ENCODE measurements at regions not wholly inside any gene's neighbourhood (a gene's known extent, or its start where the extent isn't known, plus 50 kb on each side); places are given as distances from the start of the nearest gene placed in this dataset.

GRCh38 chr20:7220755-7221154 lies 453.3 kb downstream of the BMP2 start:
- Histone ChIP-seq H3K9ac (ENCODE audit: insufficient read depth, low read depth, low read length) (no peak overlapping the region), H3K4me1 (ENCODE audit: insufficient read depth, low read length) (no peaks in the 10 kb centered on the region), H4K20me1 (ENCODE audit: insufficient read depth, low read length) (no peaks in the 10 kb centered on the region), H3K79me2 (ENCODE audit: insufficient read depth, low read length) (no peaks in the 10 kb centered on the region), H3K36me3 (replicated peaks in 1 of 2; ENCODE audit: control insufficient read depth in 1 of 2, insufficient read depth in 2 of 2, low read length in 2 of 2) (no peaks in the 10 kb centered on the region), H3K4me3 (replicated peaks in 1 of 3; ENCODE audit: insufficient read depth in 1 of 3, low read depth in 2 of 3, low read length in 3 of 3) (no peak overlapping the region), H2AFZ (ENCODE audit: low read length) (no peak overlapping the region), H3K27me3 (ENCODE audit: control insufficient read depth in 1 of 2, insufficient read depth in 2 of 2, low read length in 2 of 2) (no peaks in the 10 kb centered on the region), H3K4me2 (ENCODE audit: low read depth, low read length) (no peak overlapping the region), H3K9me3 (ENCODE audit: low read length) (peaks cover 77% of the 10 kb centered on the region), H3K27ac (ENCODE audit: extremely low read length, insufficient read depth, low read length) (no peak overlapping the region)
- in situ Hi-C loops (cut with HindIII; ENCODE audit: extremely low pct_ligation_motif_present, low pct_unique_long_range_greater_than_20kb): no loop called here
- CTCF ChIA-PET (ENCODE audit: low intra/inter-chr PET ratio, low total read pairs): no interaction called here
- no peak for FAIRE-seq
- intact Hi-C loops (cut with micrococcal nuclease; ENCODE audit: unreplicated experiment): no loop called here
- POLR2A ChIA-PET: no interaction called here
- no peak for DNase-seq (ENCODE audit: low spot score)
- no peak for ATAC-seq
- no TSS peak for BruUV-seq (replicated peaks)
- TF ChIP-seq PCBP1 (IDR thresholded peaks at IDR 0.05; ENCODE audit: borderline replicate concordance, low read depth, low read length) (0 out of 2 replicates have a peak, but pooled peaks have one; percentile 56), ZNF329 (CRISPR knock-in tag; IDR thresholded peaks at IDR 0.05; ENCODE audit: low read depth) (no peak), PCBP2 (optimal IDR thresholded peaks at IDR 0.05; ENCODE audit: low read depth, low read length, poor library complexity, severe bottlenecking) (peak; percentile 76), ARID2 (CRISPR knock-in tag; IDR thresholded peaks at IDR 0.05; ENCODE audit: borderline replicate concordance) (no peak), HNRNPK (IDR thresholded peaks at IDR 0.05; ENCODE audit: low read depth, low read length, poor library complexity, severe bottlenecking) (peak; percentile 81), FOXP4 (CRISPR knock-in tag; IDR thresholded peaks at IDR 0.05) (no peak), HDAC1 (CRISPR knock-in tag; IDR thresholded peaks at IDR 0.05) (no peak)
- 0% methylated on average over 1 of the region's 1 CpG for WGBS (ENCODE audit: low lambda C conversion rate)

GRCh38 chr20:7226156-7226555 lies 458.7 kb downstream of the BMP2 start:
- Histone ChIP-seq H3K9me3 (ENCODE audit: low read length) (peaks cover 73% of the 10 kb centered on the region), H3K4me2 (ENCODE audit: low read depth, low read length) (no peak overlapping the region), H2AFZ (ENCODE audit: low read length) (no peak overlapping the region), H3K36me3 (replicated peaks in 1 of 2; ENCODE audit: control insufficient read depth in 1 of 2, insufficient read depth in 2 of 2, low read length in 2 of 2) (no peaks in the 10 kb centered on the region), H3K4me1 (ENCODE audit: insufficient read depth, low read length) (no peaks in the 10 kb centered on the region), H3K4me3 (replicated peaks in 1 of 3; ENCODE audit: insufficient read depth in 1 of 3, low read depth in 2 of 3, low read length in 3 of 3) (no peak overlapping the region), H4K20me1 (ENCODE audit: insufficient read depth, low read length) (no peaks in the 10 kb centered on the region), H3K9ac (ENCODE audit: insufficient read depth, low read depth, low read length) (no peak overlapping the region), H3K27ac (ENCODE audit: extremely low read length, insufficient read depth, low read length) (no peak overlapping the region), H3K79me2 (ENCODE audit: insufficient read depth, low read length) (no peaks in the 10 kb centered on the region), H3K27me3 (ENCODE audit: control insufficient read depth in 1 of 2, insufficient read depth in 2 of 2, low read length in 2 of 2) (no peaks in the 10 kb centered on the region)
- no peak for FAIRE-seq
- WGBS (ENCODE audit: low lambda C conversion rate): 3% methylated on average over 2 of the region's 2 CpGs
- intact Hi-C loops (cut with micrococcal nuclease; ENCODE audit: unreplicated experiment): no loop called here
- no TSS peak for BruUV-seq (replicated peaks)
- ATAC-seq: no peak
- ChIA-PET CTCF (ENCODE audit: low intra/inter-chr PET ratio, low total read pairs) (no interaction called here), POLR2A (no interaction called here)
- in situ Hi-C loops (cut with HindIII; ENCODE audit: extremely low pct_ligation_motif_present, low pct_unique_long_range_greater_than_20kb): no loop called here
- no peak for DNase-seq (ENCODE audit: low spot score)
- TF ChIP-seq KLF12 (CRISPR knock-in tag; IDR thresholded peaks at IDR 0.05; ENCODE audit: borderline replicate concordance) (no peak), KLF13 (CRISPR knock-in tag; IDR thresholded peaks at IDR 0.05) (no peak), ZSCAN21 (CRISPR knock-in tag; IDR thresholded peaks at IDR 0.05; ENCODE audit: borderline replicate concordance) (no peak), ZNF710 (CRISPR knock-in tag; IDR thresholded peaks at IDR 0.05; ENCODE audit: borderline replicate concordance) (no peak), ZNF564 (CRISPR knock-in tag; IDR thresholded peaks at IDR 0.05) (no peak), SMYD3 (CRISPR knock-in tag; IDR thresholded peaks at IDR 0.05) (no peak), TARDBP (CRISPR knock-in tag; IDR thresholded peaks at IDR 0.05) (no peak), SUZ12 (IDR thresholded peaks at IDR 0.05; ENCODE audit: low read depth, low read length) (no peak), ZNF768 (CRISPR knock-in tag; IDR thresholded peaks at IDR 0.05) (no peak), RBFOX2 (IDR thresholded peaks at IDR 0.05; ENCODE audit: low read depth, low read length) (no peak), ZNF24 (IDR thresholded peaks at IDR 0.05) (no peak)
